SK-N-MC (cell line): ENCODE measurements at regions not wholly inside any gene's neighbourhood (a gene's known extent, or its start where the extent isn't known, plus 50 kb on each side); places are given as distances from the start of the nearest gene placed in this dataset.
"Not testable (repeated sequence)": the region's sequence is repeated elsewhere in the genome, so short reads cannot be mapped to it uniquely, and the experiment has no call there.

Source experiments
- EZH2 ChIP-seq: fragments of 200-600 bp; sonication (generic); IDR thresholded peaks from one replicate; pipeline ENCODE4 v1.6.1; 2017; ENCODE audit warnings: antibody characterized with exemption
- FOXP2 ChIP-seq: optimal IDR thresholded peaks from 2 replicates; pipeline ENCODE3; 2011; ENCODE audit warnings: mild to moderate bottlenecking, moderate library complexity; ENCODE audit not compliant: insufficient read depth; ENCODE audit errors: extremely low read length, control extremely low read depth
- POLR2AphosphoS5 ChIP-seq: IDR thresholded peaks from 2 replicates; pipeline ENCODE4 v1.6.1; 2012; ENCODE audit warnings: mild to moderate bottlenecking, low read depth, low read length, borderline replicate concordance

DNA sequence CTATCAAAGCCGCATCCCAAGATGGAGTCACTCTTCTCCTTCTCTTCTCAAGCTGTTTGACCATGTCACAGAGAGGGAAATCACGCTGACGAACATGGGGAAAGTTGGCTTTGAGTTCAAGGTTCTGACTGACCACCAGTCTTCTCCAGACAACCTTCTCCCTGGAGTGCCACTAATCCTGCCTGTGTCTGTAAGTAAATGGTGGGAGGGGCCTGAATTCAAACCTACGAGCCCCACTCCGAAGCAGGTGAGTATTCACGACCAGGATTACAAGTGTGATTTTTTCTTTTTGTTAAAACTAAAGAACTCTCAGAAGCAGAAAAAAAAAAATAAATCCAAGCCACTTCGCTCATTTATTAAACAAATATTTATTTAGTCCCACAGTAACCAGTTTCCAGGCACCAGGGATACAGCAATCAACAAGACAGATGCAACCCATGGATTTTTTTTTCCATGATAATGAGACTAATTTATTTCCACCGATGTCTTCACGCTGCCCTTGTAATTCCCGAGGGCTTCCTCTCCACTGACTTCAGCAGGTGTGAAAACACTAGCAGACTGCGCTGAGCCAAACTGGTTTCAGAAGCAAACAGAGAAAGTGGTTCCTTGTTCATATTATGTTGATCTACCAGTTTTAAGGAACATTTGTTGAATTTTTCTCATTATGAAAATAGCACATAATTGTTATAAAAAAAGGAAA lies 206.0 kb upstream of the NBPF12 start:
- not testable (repeated sequence) for TF ChIP-seq POLR2AphosphoS5, EZH2, FOXP2
